Lower leg skin (tissue), 3 donors: ENCODE measurements at regions not wholly inside any gene's neighbourhood (a gene's known extent, or its start where the extent isn't known, plus 50 kb on each side); places are given as distances from the start of the nearest gene placed in this dataset.

Experiments used
- CTCF ChIP-seq, 3 donors: fragments of 450-650 bp; IDR thresholded peaks; one replicate each; pipeline ENCODE4 v1.5.1; 2016; ENCODE audit warnings: antibody characterized with exemption in 3 of 3, mild to moderate bottlenecking in 3 of 3, moderate library complexity in 2 of 3
- POLR2A ChIP-seq, 2 donors: fragments of 450-650 bp; IDR thresholded peaks; one replicate each; pipeline ENCODE4 v1.6.1; 2016 to 2017; ENCODE audit warnings: antibody characterized with exemption in 2 of 2, mild to moderate bottlenecking in 1 of 2, moderate library complexity in 1 of 2

GRCh38 chr2:226558418-226558817, 241.2 kb downstream of the IRS1 start:
- TF ChIP-seq POLR2A (IDR thresholded peaks at IDR 0.05) (no peak), CTCF (IDR thresholded peaks at IDR 0.05) (no peak)
